GM12878 (cell line): ENCODE measurements at regions not wholly inside any gene's neighbourhood (a gene's known extent, or its start where the extent isn't known, plus 50 kb on each side); places are given as distances from the start of the nearest gene placed in this dataset.

ENCODE experiments used
- BHLHE40 ChIP-seq, 2 experiments: fragments of 450-650 bp in 1 of 2; IDR thresholded peaks; 2 replicates each; pipeline ENCODE4 v1.6.1; 2011 to 2017; ENCODE audit warnings: low read depth in 2 of 2, borderline replicate concordance in 1 of 2, improper control_type of control experiment in 1 of 2, low read length in 1 of 2, mild to moderate bottlenecking in 1 of 2
- MTA2 ChIP-seq: fragments of 450-650 bp; IDR thresholded peaks from 2 replicates; pipeline ENCODE4 v1.6.1; 2016; ENCODE audit warnings: low read depth, mild to moderate bottlenecking, moderate library complexity
- SREBF1 ChIP-seq: IDR thresholded peaks from 2 replicates; pipeline ENCODE4 v1.6.1; 2012; ENCODE audit warnings: mild to moderate bottlenecking, low read length
- ZBTB33 ChIP-seq: fragments of 450-650 bp; IDR thresholded peaks from 2 replicates; pipeline ENCODE4 v1.6.1; 2017; ENCODE audit warnings: mild to moderate bottlenecking
- TF ChIP-seq, protein P1 (sequence below): fragments of 450-650 bp; IDR thresholded peaks from 2 replicates; pipeline ENCODE4 v1.6.1; 2017; ENCODE audit warnings: antibody characterized with exemption, mild to moderate bottlenecking, moderate library complexity
- TF ChIP-seq, protein P2 (sequence below): fragments of 450-650 bp; IDR thresholded peaks from 2 replicates; pipeline ENCODE4 v1.6.1; 2016; ENCODE audit warnings: mild to moderate bottlenecking

DNA sequence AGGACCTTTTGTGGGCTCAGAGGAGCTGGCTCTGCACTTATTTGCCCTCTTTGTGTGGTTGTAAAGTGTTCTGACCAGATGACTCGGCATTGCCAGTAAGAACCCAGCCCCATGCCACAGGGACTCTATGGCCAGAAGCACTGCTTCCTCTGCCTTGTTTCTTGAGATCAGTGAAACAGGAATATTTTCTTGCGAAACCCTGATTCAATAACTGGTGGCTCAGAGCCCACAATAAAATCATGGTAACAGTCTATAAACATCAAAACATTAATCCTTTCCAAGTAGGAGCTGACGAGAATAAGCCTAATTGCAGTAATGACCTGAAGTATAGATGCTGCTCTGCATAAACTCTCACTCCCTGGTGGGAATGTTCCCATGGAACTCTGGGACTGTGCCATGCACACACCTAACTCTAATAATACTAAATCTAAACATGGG, 344.3 kb downstream of the ZNF608 start (continued):
- TF ChIP-seq, protein P1, sequence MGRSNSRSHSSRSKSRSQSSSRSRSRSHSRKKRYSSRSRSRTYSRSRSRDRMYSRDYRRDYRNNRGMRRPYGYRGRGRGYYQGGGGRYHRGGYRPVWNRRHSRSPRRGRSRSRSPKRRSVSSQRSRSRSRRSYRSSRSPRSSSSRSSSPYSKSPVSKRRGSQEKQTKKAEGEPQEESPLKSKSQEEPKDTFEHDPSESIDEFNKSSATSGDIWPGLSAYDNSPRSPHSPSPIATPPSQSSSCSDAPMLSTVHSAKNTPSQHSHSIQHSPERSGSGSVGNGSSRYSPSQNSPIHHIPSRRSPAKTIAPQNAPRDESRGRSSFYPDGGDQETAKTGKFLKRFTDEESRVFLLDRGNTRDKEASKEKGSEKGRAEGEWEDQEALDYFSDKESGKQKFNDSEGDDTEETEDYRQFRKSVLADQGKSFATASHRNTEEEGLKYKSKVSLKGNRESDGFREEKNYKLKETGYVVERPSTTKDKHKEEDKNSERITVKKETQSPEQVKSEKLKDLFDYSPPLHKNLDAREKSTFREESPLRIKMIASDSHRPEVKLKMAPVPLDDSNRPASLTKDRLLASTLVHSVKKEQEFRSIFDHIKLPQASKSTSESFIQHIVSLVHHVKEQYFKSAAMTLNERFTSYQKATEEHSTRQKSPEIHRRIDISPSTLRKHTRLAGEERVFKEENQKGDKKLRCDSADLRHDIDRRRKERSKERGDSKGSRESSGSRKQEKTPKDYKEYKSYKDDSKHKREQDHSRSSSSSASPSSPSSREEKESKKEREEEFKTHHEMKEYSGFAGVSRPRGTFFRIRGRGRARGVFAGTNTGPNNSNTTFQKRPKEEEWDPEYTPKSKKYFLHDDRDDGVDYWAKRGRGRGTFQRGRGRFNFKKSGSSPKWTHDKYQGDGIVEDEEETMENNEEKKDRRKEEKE: no peak
- TF ChIP-seq SREBF1 (no peak), MTA2 (no peak), ZBTB33 (no peak), BHLHE40 (IDR thresholded peaks at IDR 0.05; ENCODE audit: borderline replicate concordance in 1 of 2, low read depth in 2 of 2, low read length in 1 of 2) (no peak)
- TF ChIP-seq, protein P2, sequence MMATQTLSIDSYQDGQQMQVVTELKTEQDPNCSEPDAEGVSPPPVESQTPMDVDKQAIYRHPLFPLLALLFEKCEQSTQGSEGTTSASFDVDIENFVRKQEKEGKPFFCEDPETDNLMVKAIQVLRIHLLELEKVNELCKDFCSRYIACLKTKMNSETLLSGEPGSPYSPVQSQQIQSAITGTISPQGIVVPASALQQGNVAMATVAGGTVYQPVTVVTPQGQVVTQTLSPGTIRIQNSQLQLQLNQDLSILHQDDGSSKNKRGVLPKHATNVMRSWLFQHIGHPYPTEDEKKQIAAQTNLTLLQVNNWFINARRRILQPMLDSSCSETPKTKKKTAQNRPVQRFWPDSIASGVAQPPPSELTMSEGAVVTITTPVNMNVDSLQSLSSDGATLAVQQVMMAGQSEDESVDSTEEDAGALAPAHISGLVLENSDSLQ: no peak
